MM.1S (cell line): ENCODE measurements at regions not wholly inside any gene's neighbourhood (a gene's known extent, or its start where the extent isn't known, plus 50 kb on each side); places are given as distances from the start of the nearest gene placed in this dataset.

Experiments
- EZH2 ChIP-seq: fragments of 300-600 bp; sonication (generic); optimal IDR thresholded peaks from 2 replicates; pipeline ENCODE3; 2017; ENCODE audit warnings: low read depth, mild to moderate bottlenecking, antibody characterized with exemption, low read length, mixed read lengths
- TF ChIP-seq, protein P1 (sequence below): fragments of 300-600 bp; sonication (generic); IDR thresholded peaks from 2 replicates; pipeline ENCODE4 v1.5.1; 2016; ENCODE audit warnings: antibody characterized with exemption, low read length, mixed read lengths

DNA sequence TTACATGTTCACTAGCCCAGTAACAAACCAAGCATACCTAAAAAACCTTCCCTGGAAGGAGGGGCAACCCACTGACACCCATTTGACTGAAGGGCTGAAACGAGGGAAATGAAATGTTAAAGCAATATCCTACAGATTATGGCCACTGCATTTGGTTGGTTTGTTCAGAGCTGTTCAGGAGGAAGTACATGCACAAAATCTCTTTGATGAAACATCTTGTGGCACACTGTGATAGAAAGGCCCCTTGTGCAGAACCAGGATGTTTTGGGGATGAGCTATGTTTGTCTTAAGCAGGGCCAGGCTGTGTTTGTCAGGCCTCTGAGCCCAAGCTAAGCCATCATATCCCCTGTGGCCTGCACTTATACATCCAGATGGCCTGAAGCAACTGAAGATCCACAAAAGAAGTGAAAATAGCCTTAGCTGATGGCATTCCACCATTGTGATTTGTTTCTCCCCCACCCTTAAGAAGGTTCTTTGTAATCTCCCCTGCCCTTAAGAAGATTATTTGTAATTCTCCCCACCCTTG is 467.3 kb upstream of the PIK3R1 start:
- TF ChIP-seq, protein P1, sequence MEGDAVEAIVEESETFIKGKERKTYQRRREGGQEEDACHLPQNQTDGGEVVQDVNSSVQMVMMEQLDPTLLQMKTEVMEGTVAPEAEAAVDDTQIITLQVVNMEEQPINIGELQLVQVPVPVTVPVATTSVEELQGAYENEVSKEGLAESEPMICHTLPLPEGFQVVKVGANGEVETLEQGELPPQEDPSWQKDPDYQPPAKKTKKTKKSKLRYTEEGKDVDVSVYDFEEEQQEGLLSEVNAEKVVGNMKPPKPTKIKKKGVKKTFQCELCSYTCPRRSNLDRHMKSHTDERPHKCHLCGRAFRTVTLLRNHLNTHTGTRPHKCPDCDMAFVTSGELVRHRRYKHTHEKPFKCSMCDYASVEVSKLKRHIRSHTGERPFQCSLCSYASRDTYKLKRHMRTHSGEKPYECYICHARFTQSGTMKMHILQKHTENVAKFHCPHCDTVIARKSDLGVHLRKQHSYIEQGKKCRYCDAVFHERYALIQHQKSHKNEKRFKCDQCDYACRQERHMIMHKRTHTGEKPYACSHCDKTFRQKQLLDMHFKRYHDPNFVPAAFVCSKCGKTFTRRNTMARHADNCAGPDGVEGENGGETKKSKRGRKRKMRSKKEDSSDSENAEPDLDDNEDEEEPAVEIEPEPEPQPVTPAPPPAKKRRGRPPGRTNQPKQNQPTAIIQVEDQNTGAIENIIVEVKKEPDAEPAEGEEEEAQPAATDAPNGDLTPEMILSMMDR = no peak
- no peak for TF ChIP-seq EZH2
